OCI-LY3 (cell line): ENCODE measurements at regions not wholly inside any gene's neighbourhood (a gene's known extent, or its start where the extent isn't known, plus 50 kb on each side); places are given as distances from the start of the nearest gene placed in this dataset.

Experiments used
- CTCF ChIP-seq: fragments of 200-600, 300-600 bp; sonication (generic); IDR thresholded peaks from 2 replicates; pipeline ENCODE4 v1.5.1; 2014; ENCODE audit warnings: antibody characterized with exemption, low read length, low read depth
- EZH2phosphoT487 ChIP-seq: fragments of 200-600 bp; shearing (Covaris generic); IDR thresholded peaks from 2 replicates; pipeline ENCODE4 v1.6.1; 2018; ENCODE audit warnings: antibody characterized with exemption, mixed run types, low read depth

GRCh38 chr4:123520325-123520724, 123.7 kb downstream of the SPRY1 start:
- TF ChIP-seq CTCF = no peak
- TF ChIP-seq EZH2phosphoT487 = no peak
